K562 (cell line): ENCODE measurements at regions not wholly inside any gene's neighbourhood (a gene's known extent, or its start where the extent isn't known, plus 50 kb on each side); places are given as distances from the start of the nearest gene placed in this dataset.

Source experiments
- ATAC-seq: fragments of 200-7000 bp; cut with Tn5 transposase; 3 replicates; pipeline ENCODE4 v1.9.1; 2020; ENCODE audit warnings: moderate library complexity
- BruUV-seq: library from RNA; stranded (reverse); fragments of 400-500 nt; replicated peaks from 2 replicates; lab custom pipeline; 2021; lab: Mats Ljungman, UMichigan
- CTCF ChIA-PET: fragments of 300-600 bp; formaldehyde crosslinking; extraction: SDS; loops from one replicate; lab custom pipeline; 2021; ENCODE audit warnings: low intra/inter-chr PET ratio; lab: Yijun Ruan, JAX
- POLR2A ChIA-PET: fragments of 300-600, 350-650 bp; sonication (Branson Sonifier 250); formaldehyde crosslinking; extraction: SDS; loops from one replicate; lab custom pipeline; 2021; ENCODE audit warnings: antibody characterized with exemption, inconsistent platforms; lab: Yijun Ruan, JAX
- DNase-seq, 4 experiments: peaks; one replicate each; pipeline versions ENCODE4 v3.0.0 to v3.0.0-alpha.2; 2011 to 2018; ENCODE audit warnings: low spot score in 3 of 4, mixed read lengths in 3 of 4; ENCODE audit errors: extremely low read depth in 1 of 4
- FAIRE-seq: peaks from 2 replicates; lab custom pipeline; 2011; peaks lifted over from hg19 to GRCh38; lab: Jason Lieb, UNC
- H2AFZ ChIP-seq: 2 replicates; pipeline ENCODE4 v1.6.0; 2011; ENCODE audit warnings: low read depth, low read length, control low read depth, inconsistent platforms
- H3K27ac ChIP-seq: fragments of 200-600 bp; 3 replicates; pipeline ENCODE4 v1.8.0; 2011; ENCODE audit warnings: low read depth, mild to moderate bottlenecking, control low read depth, inconsistent platforms, low read length, moderate library complexity, mixed read lengths; ENCODE audit errors: extremely low read depth
- H3K27me3 ChIP-seq, 2 experiments: fragments of 300-600 bp in 1 of 2; 2 replicates in 1 of 2; 3 replicates in 1 of 2; pipeline versions ENCODE4 v1.6.0 to v1.8.0; 2011; ENCODE audit warnings: inconsistent platforms in 2 of 2, low read length in 2 of 2, mild to moderate bottlenecking in 1 of 2, mixed read lengths in 1 of 2, moderate library complexity in 1 of 2; ENCODE audit not compliant: control insufficient read depth in 2 of 2, insufficient read depth in 2 of 2
- H3K36me3 ChIP-seq: fragments of 300-600 bp; 3 replicates; pipeline ENCODE4 v1.8.0; 2011; ENCODE audit warnings: mild to moderate bottlenecking, low read length, inconsistent platforms; ENCODE audit not compliant: control insufficient read depth, insufficient read depth
- H3K4me1 ChIP-seq, 2 experiments: fragments of 200-600 bp in 1 of 2; replicated peaks in 1 of 2; 2 replicates in 1 of 2; 3 replicates in 1 of 2; pipeline versions ENCODE4 v1.5.1 to v1.8.0; 2011; ENCODE audit warnings: inconsistent platforms in 2 of 2, low read length in 2 of 2, mild to moderate bottlenecking in 1 of 2, mixed read lengths in 1 of 2, moderate library complexity in 1 of 2; ENCODE audit not compliant: control insufficient read depth in 2 of 2, insufficient read depth in 2 of 2
- H3K4me2 ChIP-seq: 2 replicates; pipeline ENCODE4 v1.6.1; 2011; ENCODE audit warnings: low read length, control low read depth, inconsistent platforms, mixed read lengths; ENCODE audit not compliant: insufficient read depth
- H3K4me3 ChIP-seq: fragments of 200-600 bp; sonication (generic), shearing (Covaris generic); 2 replicates; pipeline ENCODE4 v1.5.1; 2016; ENCODE audit warnings: control low read depth, inconsistent platforms
- H3K79me2 ChIP-seq: fragments of 200-600 bp; 3 replicates; pipeline ENCODE4 v1.8.0; 2011; ENCODE audit warnings: low read length, inconsistent platforms; ENCODE audit not compliant: control insufficient read depth, insufficient read depth
- H3K9ac ChIP-seq, 2 experiments: 2 replicates each; pipeline versions ENCODE4 v1.6.0 to v1.6.1; 2011; ENCODE audit warnings: low read depth in 2 of 2, low read length in 2 of 2, control low read depth in 1 of 2, inconsistent platforms in 1 of 2, mild to moderate bottlenecking in 1 of 2, mixed read lengths in 1 of 2; ENCODE audit not compliant: insufficient read depth in 1 of 2
- H3K9me1 ChIP-seq: one replicate; pipeline ENCODE4 v1.6.0; 2011; ENCODE audit warnings: inconsistent platforms, mild to moderate bottlenecking, low read length, moderate library complexity; ENCODE audit not compliant: control insufficient read depth, insufficient read depth
- H3K9me3 ChIP-seq: replicated peaks from 2 replicates; pipeline ENCODE4 v1.5.1; 2011; ENCODE audit warnings: low read depth, low read length, inconsistent platforms; ENCODE audit not compliant: control insufficient read depth, insufficient read depth
- H4K20me1 ChIP-seq: replicated peaks from 2 replicates; pipeline ENCODE4 v1.6.1; 2011; ENCODE audit warnings: low read length, inconsistent platforms, mixed read lengths; ENCODE audit not compliant: control insufficient read depth, insufficient read depth
- ADNP ChIP-seq: fragments of 200-800 bp; sonication (Bioruptor generic); IDR thresholded peaks from 2 replicates; pipeline ENCODE4 v1.6.1; 2016; ENCODE audit warnings: missing genetic modification characterization, missing compliant biosample characterization
- BCOR ChIP-seq: fragments of 450-650 bp; IDR thresholded peaks from 2 replicates; pipeline ENCODE4 v1.6.1; 2016
- HDAC8 ChIP-seq: fragments of 450-650 bp; IDR thresholded peaks from 2 replicates; pipeline ENCODE4 v1.6.1; 2016; ENCODE audit warnings: mild to moderate bottlenecking, missing genetic modification characterization, moderate library complexity, missing compliant biosample characterization
- L3MBTL2 ChIP-seq: fragments of 450-650 bp; IDR thresholded peaks from 2 replicates; pipeline ENCODE4 v1.6.1; 2016; ENCODE audit warnings: mild to moderate bottlenecking, moderate library complexity
- PRMT5 ChIP-seq: sonication (generic); formaldehyde crosslinking; IDR thresholded peaks from 2 replicates; pipeline ENCODE4 v1.5.0; 2020; ENCODE audit warnings: missing genetic modification reagents
- RAD51 ChIP-seq: fragments of 450-650 bp; IDR thresholded peaks from 2 replicates; pipeline ENCODE4 v1.7.1; 2016; ENCODE audit warnings: low read depth, mild to moderate bottlenecking, borderline replicate concordance
- RBBP5 ChIP-seq: fragments of 200-600 bp; sonication (generic); IDR thresholded peaks from 2 replicates; pipeline ENCODE4 v1.6.1; 2012; ENCODE audit warnings: borderline replicate concordance, mild to moderate bottlenecking, low read length, control low read depth, inconsistent platforms; ENCODE audit not compliant: insufficient read depth, poor library complexity, severe bottlenecking
- RBM14 ChIP-seq: fragments of 200-400 bp; formaldehyde crosslinking; IDR thresholded peaks from 2 replicates; pipeline ENCODE4 v1.6.1; 2018; ENCODE audit warnings: low read depth, mild to moderate bottlenecking, low read length, moderate library complexity, borderline replicate concordance; ENCODE audit not compliant: insufficient read depth
- SP2 ChIP-seq: IDR thresholded peaks from 2 replicates; pipeline ENCODE4 v1.6.1; 2011; ENCODE audit warnings: mild to moderate bottlenecking, low read depth, low read length, moderate library complexity; ENCODE audit not compliant: poor library complexity, severe bottlenecking; ENCODE audit errors: extremely low read depth
- THRAP3 ChIP-seq: fragments of 450-650 bp; IDR thresholded peaks from 2 replicates; pipeline ENCODE4 v1.6.1; 2016; ENCODE audit warnings: mild to moderate bottlenecking, inconsistent platforms, borderline replicate concordance
- U2AF1 ChIP-seq: fragments of 200-400 bp; formaldehyde crosslinking; optimal IDR thresholded peaks from 2 replicates; pipeline ENCODE3; 2017; ENCODE audit warnings: mild to moderate bottlenecking, low read depth, low read length, moderate library complexity
- WGBS: fragments of 100-300 bp; shearing (Covaris generic); methylation state at CpG from one replicate; pipeline ENCODE4 v1.1.6; 2016; ENCODE audit warnings: low coverage, mixed read lengths; ENCODE audit not compliant: insufficient coverage; ENCODE audit errors: missing lambda C conversion rate; 5-methylcytosine and 5-hydroxymethylcytosine counted together
- in situ Hi-C: fragments of 300-500 bp; cut with MboI; formaldehyde crosslinking; loops from 4 replicates; pipeline ENCODE4 v1.15.0; 2018; ENCODE audit warnings: inconsistent platforms, mixed read lengths
- intact Hi-C: fragments of 100-400 bp; cut with micrococcal nuclease; formaldehyde crosslinking; loops from 2 replicates; pipeline ENCODE4 v1.14.2; 2022
- TF ChIP-seq, protein P1 (sequence below): sonication (generic); formaldehyde crosslinking; IDR thresholded peaks from 2 replicates; pipeline ENCODE4 v1.8.0; 2022; ENCODE audit warnings: mild to moderate bottlenecking, missing genetic modification reagents
- TF ChIP-seq, protein P2 (sequence below): fragments of 200-800 bp; sonication (Bioruptor generic); IDR thresholded peaks from 2 replicates; pipeline ENCODE4 v1.6.1; 2016; ENCODE audit warnings: missing genetic modification characterization, missing compliant biosample characterization
- TF ChIP-seq, protein P3 (sequence below): fragments of 450-650 bp; formaldehyde crosslinking; IDR thresholded peaks from 2 replicates; pipeline ENCODE4 v1.4.0; 2020; ENCODE audit warnings: mild to moderate bottlenecking, mixed read lengths

DNA sequence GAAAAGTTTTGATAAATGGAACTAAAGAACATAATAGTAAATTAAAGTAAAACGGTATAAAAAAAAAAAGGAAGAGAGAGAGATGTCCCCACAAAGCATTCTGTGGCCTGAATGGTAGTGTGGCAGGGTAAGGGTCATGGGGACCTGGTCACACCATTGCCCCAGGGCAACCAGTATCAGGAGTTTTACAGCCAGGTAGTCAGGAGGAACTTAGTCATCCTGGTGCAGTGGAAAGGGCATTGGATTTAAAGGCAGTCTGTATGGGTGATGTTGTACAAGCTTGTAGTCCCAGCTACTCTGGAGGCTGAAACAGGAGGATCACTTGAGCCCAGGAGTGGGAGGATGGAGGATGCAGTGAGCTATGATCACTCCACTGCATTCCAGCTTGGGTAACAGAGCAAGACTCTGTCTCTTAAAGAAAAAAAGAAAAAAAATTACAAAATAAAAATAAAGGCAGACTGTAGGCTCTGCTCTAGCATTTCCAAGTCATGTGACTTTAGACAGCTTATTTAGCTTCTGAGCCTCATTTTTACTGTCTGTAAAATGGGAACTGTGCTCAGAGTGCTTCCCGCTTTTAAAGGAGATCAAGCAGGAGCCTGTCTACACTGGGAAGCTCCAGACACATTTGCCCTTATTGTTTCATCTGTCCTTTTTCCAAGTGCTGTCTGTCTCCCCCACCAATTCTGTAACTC, 112.8 kb upstream of the ARMC2 start:
- intact Hi-C loops: no loop called here
- H3K4me3 ChIP-seq: no peak overlapping the region
- H3K27me3 ChIP-seq: peaks cover 3 to 14% of the 10 kb centered on the region in 2 experiments; a peak in 4 of 5 replicates
- no peaks in the 10 kb centered on the region for H4K20me1 ChIP-seq
- no peak for FAIRE-seq
- peak overlapping the region; percentile 49; the same call in 1 of the 2 replicates for H2AFZ ChIP-seq
- DNase-seq: no peak
- no peak overlapping the region for H3K27ac ChIP-seq
- peaks cover 3 to 33% of the 10 kb centered on the region in 2 experiments; a peak in 4 of 5 replicates for H3K4me1 ChIP-seq
- H3K9me3 ChIP-seq: no peaks in the 10 kb centered on the region
- H3K4me2 ChIP-seq: peak overlapping the region; percentile 15
- in situ Hi-C loops: no loop called here
- BruUV-seq: no TSS peak
- H3K79me2 ChIP-seq: no peaks in the 10 kb centered on the region
- POLR2A ChIA-PET: interaction anchor here (0.6 to 0.7 kb wide), 2 partner anchors 46 to 198 kb away, joined by 3 read pairs; no protein-coding TSS in a partner anchor
- CTCF ChIA-PET: no interaction called here
- no peak for ATAC-seq
- no peaks in the 10 kb centered on the region for H3K36me3 ChIP-seq
- 38% methylated on average over 2 of the region's 2 CpGs for WGBS
- H3K9me1 ChIP-seq: no peaks in the 10 kb centered on the region
- peak overlapping the region in 1 of 2 experiments; percentile 19; a peak in 1 of 4 replicates for H3K9ac ChIP-seq
- TF ChIP-seq, protein P1, sequence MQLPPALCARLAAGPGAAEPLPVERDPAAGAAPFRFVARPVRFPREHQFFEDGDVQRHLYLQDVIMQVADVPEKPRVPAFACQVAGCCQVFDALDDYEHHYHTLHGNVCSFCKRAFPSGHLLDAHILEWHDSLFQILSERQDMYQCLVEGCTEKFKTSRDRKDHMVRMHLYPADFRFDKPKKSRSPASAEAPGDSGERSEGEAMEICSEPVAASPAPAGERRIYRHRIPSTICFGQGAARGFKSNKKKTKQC (CRISPR knock-in tag): no peak
- TF ChIP-seq ADNP (tag): peak; percentile 28; the same call in 1 of the 2 replicates
- TF ChIP-seq SP2: no peak
- 0 out of 2 replicates have a peak, but pooled peaks have one; percentile 15 for TF ChIP-seq L3MBTL2
- no peak for TF ChIP-seq U2AF1
- TF ChIP-seq RBBP5: no peak
- TF ChIP-seq, protein P2, sequence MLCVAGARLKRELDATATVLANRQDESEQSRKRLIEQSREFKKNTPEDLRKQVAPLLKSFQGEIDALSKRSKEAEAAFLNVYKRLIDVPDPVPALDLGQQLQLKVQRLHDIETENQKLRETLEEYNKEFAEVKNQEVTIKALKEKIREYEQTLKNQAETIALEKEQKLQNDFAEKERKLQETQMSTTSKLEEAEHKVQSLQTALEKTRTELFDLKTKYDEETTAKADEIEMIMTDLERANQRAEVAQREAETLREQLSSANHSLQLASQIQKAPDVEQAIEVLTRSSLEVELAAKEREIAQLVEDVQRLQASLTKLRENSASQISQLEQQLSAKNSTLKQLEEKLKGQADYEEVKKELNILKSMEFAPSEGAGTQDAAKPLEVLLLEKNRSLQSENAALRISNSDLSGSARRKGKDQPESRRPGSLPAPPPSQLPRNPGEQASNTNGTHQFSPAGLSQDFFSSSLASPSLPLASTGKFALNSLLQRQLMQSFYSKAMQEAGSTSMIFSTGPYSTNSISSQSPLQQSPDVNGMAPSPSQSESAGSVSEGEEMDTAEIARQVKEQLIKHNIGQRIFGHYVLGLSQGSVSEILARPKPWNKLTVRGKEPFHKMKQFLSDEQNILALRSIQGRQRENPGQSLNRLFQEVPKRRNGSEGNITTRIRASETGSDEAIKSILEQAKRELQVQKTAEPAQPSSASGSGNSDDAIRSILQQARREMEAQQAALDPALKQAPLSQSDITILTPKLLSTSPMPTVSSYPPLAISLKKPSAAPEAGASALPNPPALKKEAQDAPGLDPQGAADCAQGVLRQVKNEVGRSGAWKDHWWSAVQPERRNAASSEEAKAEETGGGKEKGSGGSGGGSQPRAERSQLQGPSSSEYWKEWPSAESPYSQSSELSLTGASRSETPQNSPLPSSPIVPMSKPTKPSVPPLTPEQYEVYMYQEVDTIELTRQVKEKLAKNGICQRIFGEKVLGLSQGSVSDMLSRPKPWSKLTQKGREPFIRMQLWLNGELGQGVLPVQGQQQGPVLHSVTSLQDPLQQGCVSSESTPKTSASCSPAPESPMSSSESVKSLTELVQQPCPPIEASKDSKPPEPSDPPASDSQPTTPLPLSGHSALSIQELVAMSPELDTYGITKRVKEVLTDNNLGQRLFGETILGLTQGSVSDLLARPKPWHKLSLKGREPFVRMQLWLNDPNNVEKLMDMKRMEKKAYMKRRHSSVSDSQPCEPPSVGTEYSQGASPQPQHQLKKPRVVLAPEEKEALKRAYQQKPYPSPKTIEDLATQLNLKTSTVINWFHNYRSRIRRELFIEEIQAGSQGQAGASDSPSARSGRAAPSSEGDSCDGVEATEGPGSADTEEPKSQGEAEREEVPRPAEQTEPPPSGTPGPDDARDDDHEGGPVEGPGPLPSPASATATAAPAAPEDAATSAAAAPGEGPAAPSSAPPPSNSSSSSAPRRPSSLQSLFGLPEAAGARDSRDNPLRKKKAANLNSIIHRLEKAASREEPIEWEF (CRISPR knock-in tag): no peak
- TF ChIP-seq THRAP3: no peak
- TF ChIP-seq BCOR: peak; percentile 69
- no peak for TF ChIP-seq PRMT5 (CRISPR knock-in tag)
- no peak for TF ChIP-seq HDAC8 (tag)
- no peak for TF ChIP-seq RBM14
- TF ChIP-seq, protein P3, sequence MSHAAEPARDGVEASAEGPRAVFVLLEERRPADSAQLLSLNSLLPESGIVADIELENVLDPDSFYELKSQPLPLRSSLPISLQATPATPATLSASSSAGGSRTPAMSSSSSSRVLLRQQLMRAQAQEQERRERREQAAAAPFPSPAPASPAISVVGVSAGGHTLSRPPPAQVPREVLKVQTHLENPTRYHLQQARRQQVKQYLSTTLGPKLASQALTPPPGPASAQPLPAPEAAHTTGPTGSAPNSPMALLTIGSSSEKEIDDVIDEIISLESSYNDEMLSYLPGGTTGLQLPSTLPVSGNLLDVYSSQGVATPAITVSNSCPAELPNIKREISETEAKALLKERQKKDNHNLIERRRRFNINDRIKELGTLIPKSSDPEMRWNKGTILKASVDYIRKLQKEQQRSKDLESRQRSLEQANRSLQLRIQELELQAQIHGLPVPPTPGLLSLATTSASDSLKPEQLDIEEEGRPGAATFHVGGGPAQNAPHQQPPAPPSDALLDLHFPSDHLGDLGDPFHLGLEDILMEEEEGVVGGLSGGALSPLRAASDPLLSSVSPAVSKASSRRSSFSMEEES (CRISPR knock-in tag): peak; percentile 87
- peak; percentile 13; the same call in 1 of the 2 replicates for TF ChIP-seq RAD51
